Astrocyte (in vitro differentiated cells and primary cell): ENCODE measurements at regions not wholly inside any gene's neighbourhood (a gene's known extent, or its start where the extent isn't known, plus 50 kb on each side); places are given as distances from the start of the nearest gene placed in this dataset.

ENCODE experiments used
- DNase-seq: peaks from one replicate; pipeline ENCODE4 v3.0.0-alpha.2; 2010; ENCODE audit warnings: low read depth
- FAIRE-seq: peaks from 2 replicates; lab custom pipeline; 2011; peaks lifted over from hg19 to GRCh38; lab: Jason Lieb, UNC
- H2AFZ ChIP-seq: 2 replicates; pipeline ENCODE4 v1.6.0; 2012; ENCODE audit warnings: low read depth, low read length, inconsistent platforms
- H3K27ac ChIP-seq: 2 replicates; pipeline ENCODE4 v1.5.1; 2011; ENCODE audit warnings: low read depth, low read length, inconsistent platforms
- H3K27me3 ChIP-seq: 2 replicates; pipeline ENCODE4 v1.6.0; 2011; ENCODE audit warnings: low read length, inconsistent platforms; ENCODE audit not compliant: insufficient read depth
- H3K36me3 ChIP-seq: 2 replicates; pipeline ENCODE4 v1.5.1; 2011; ENCODE audit warnings: low read length, inconsistent platforms; ENCODE audit not compliant: insufficient read depth
- H3K4me1 ChIP-seq: 2 replicates; pipeline ENCODE4 v1.5.1; 2011; ENCODE audit warnings: low read length, inconsistent platforms; ENCODE audit not compliant: insufficient read depth
- H3K4me2 ChIP-seq: 2 replicates; pipeline ENCODE4 v1.6.0; 2012; ENCODE audit warnings: low read length, inconsistent platforms
- H3K4me3 ChIP-seq: 2 replicates; pipeline ENCODE4 v1.5.1; 2011; ENCODE audit warnings: low read depth, mild to moderate bottlenecking, low read length, inconsistent platforms; ENCODE audit not compliant: insufficient read depth
- H3K79me2 ChIP-seq: 2 replicates; pipeline ENCODE4 v1.6.0; 2012; ENCODE audit warnings: mild to moderate bottlenecking, low read length, inconsistent platforms; ENCODE audit not compliant: insufficient read depth
- H3K9ac ChIP-seq: 2 replicates; pipeline ENCODE4 v1.6.0; 2012; ENCODE audit warnings: mild to moderate bottlenecking, low read length, inconsistent platforms
- H3K9me3 ChIP-seq: 2 replicates; pipeline ENCODE4 v1.5.1; 2012; ENCODE audit warnings: low read depth, mild to moderate bottlenecking, low read length, inconsistent platforms; ENCODE audit not compliant: insufficient read depth
- H4K20me1 ChIP-seq: 2 replicates; pipeline ENCODE4 v1.6.0; 2012; ENCODE audit warnings: low read length, inconsistent platforms; ENCODE audit not compliant: insufficient read depth
- H3K27ac Mint-ChIP-seq: one replicate; pipeline ENCODE4 v1.8.0; 2021; ENCODE audit warnings: mild to moderate bottlenecking, mixed read lengths; ENCODE audit not compliant: unreplicated experiment
- H3K27me3 Mint-ChIP-seq: one replicate; pipeline ENCODE4 v1.8.0; 2021; ENCODE audit warnings: low read depth, mixed read lengths; ENCODE audit not compliant: unreplicated experiment
- H3K36me3 Mint-ChIP-seq: one replicate; pipeline ENCODE4 v1.8.0; 2021; ENCODE audit warnings: low read depth, mixed read lengths; ENCODE audit not compliant: unreplicated experiment
- H3K4me1 Mint-ChIP-seq: one replicate; pipeline ENCODE4 v1.8.0; 2021; ENCODE audit warnings: low read depth, mixed read lengths; ENCODE audit not compliant: unreplicated experiment
- H3K4me3 Mint-ChIP-seq: one replicate; pipeline ENCODE4 v1.8.0; 2021; ENCODE audit warnings: mild to moderate bottlenecking, moderate library complexity, mixed read lengths; ENCODE audit not compliant: unreplicated experiment
- H3K9me3 Mint-ChIP-seq: one replicate; pipeline ENCODE4 v1.8.0; 2021; ENCODE audit warnings: mild to moderate bottlenecking, mixed read lengths; ENCODE audit not compliant: unreplicated experiment
- CTCF ChIP-seq: IDR thresholded peaks from 2 replicates; pipeline ENCODE4 v1.5.1; 2011; ENCODE audit warnings: low read depth, mild to moderate bottlenecking, inconsistent platforms, low read length, moderate library complexity; ENCODE audit not compliant: insufficient read depth
- EZH2 ChIP-seq: IDR thresholded peaks from 2 replicates; pipeline ENCODE4 v1.6.1; 2012; ENCODE audit warnings: mild to moderate bottlenecking, low read length, inconsistent platforms; ENCODE audit not compliant: insufficient read depth

- no peak for FAIRE-seq
- Histone ChIP-seq H3K79me2 (peaks cover 24% of the 10 kb centered on the region), H4K20me1 (peaks cover 22% of the 10 kb centered on the region), H3K4me2 (no peak overlapping the region), H3K4me3 (no peak overlapping the region), H3K36me3 (no peaks in the 10 kb centered on the region), H3K9ac (no peak overlapping the region), H3K4me1 (no peaks in the 10 kb centered on the region), H3K27ac (no peak overlapping the region), H3K9me3 (no peaks in the 10 kb centered on the region), H2AFZ (no peak overlapping the region), H3K27me3 (no peaks in the 10 kb centered on the region)
- DNase-seq: no peak
- Mint-ChIP-seq H3K9me3 (no peaks in the 10 kb centered on the region), H3K27me3 (no peaks in the 10 kb centered on the region), H3K4me1 (peaks cover 11% of the 10 kb centered on the region), H3K4me3 (no peak overlapping the region), H3K36me3 (no peaks in the 10 kb centered on the region), H3K27ac (no peak overlapping the region)
- no peak for TF ChIP-seq EZH2
- TF ChIP-seq CTCF: no peak
Observed at GRCh38 chr11:33514079-33514925, 186.3 kb downstream of the C11orf91 start.

- H3K4me2 ChIP-seq: no peak overlapping the region
- no peak overlapping the region for H2AFZ ChIP-seq
- H3K36me3 ChIP-seq: no peaks in the 10 kb centered on the region
- H3K27ac Mint-ChIP-seq: no peak overlapping the region
- H3K4me1 ChIP-seq: no peaks in the 10 kb centered on the region
- H3K9me3 Mint-ChIP-seq: no peaks in the 10 kb centered on the region
- H3K79me2 ChIP-seq: peaks cover 47% of the 10 kb centered on the region
- H3K9me3 ChIP-seq: no peaks in the 10 kb centered on the region
- DNase-seq (no peak), FAIRE-seq (no peak)
- no peaks in the 10 kb centered on the region for H3K36me3 Mint-ChIP-seq
- peaks cover 4% of the 10 kb centered on the region for H3K4me1 Mint-ChIP-seq
- no peak overlapping the region for H3K4me3 ChIP-seq
- H3K27me3 Mint-ChIP-seq: no peaks in the 10 kb centered on the region
- H3K27ac ChIP-seq: no peak overlapping the region
- no peak overlapping the region for H3K9ac ChIP-seq
- H4K20me1 ChIP-seq: peaks cover 62% of the 10 kb centered on the region
- TF ChIP-seq EZH2 (no peak), CTCF (no peak)
- no peaks in the 10 kb centered on the region for H3K27me3 ChIP-seq
- H3K4me3 Mint-ChIP-seq: no peak overlapping the region
Observed at GRCh38 chr11:33509632-33510031, 191.0 kb downstream of the C11orf91 start.

- Histone ChIP-seq H3K4me2 (no peak overlapping the region), H3K9me3 (no peaks in the 10 kb centered on the region), H2AFZ (no peak overlapping the region), H3K27me3 (no peaks in the 10 kb centered on the region), H3K36me3 (no peaks in the 10 kb centered on the region), H3K4me3 (no peak overlapping the region), H3K27ac (no peak overlapping the region), H3K79me2 (peaks cover 56% of the 10 kb centered on the region), H3K4me1 (no peaks in the 10 kb centered on the region), H3K9ac (no peak overlapping the region), H4K20me1 (peaks cover 61% of the 10 kb centered on the region)
- Mint-ChIP-seq H3K9me3 (no peaks in the 10 kb centered on the region), H3K27me3 (no peaks in the 10 kb centered on the region), H3K4me1 (no peaks in the 10 kb centered on the region), H3K4me3 (no peak overlapping the region), H3K36me3 (no peaks in the 10 kb centered on the region), H3K27ac (no peak overlapping the region)
- TF ChIP-seq EZH2 (no peak), CTCF (no peak)
- no peak for FAIRE-seq
- no peak for DNase-seq
Observed at GRCh38 chr11:33507967-33508366, 192.7 kb downstream of the C11orf91 start.
